HCT116 (cell line): ENCODE measurements at regions not wholly inside any gene's neighbourhood (a gene's known extent, or its start where the extent isn't known, plus 50 kb on each side); places are given as distances from the start of the nearest gene placed in this dataset.

Source experiments
- ATAC-seq: fragments of 200-7000 bp; cut with Tn5 transposase; 2 replicates; pipeline ENCODE4 v1.9.1; 2020; ENCODE audit warnings: mild to moderate bottlenecking, moderate library complexity
- BruUV-seq: library from RNA; stranded (reverse); fragments of 400-500 nt; replicated peaks from 2 replicates; lab custom pipeline; 2021; lab: Mats Ljungman, UMichigan
- CTCF ChIA-PET: fragments of 300-600 bp; sonication (Branson Sonifier 250); formaldehyde crosslinking; loops from one replicate; lab custom pipeline; 2021; ENCODE audit warnings: antibody characterized with exemption; lab: Charles Lee
- POLR2A ChIA-PET: fragments of 300-600, 350-600 bp; sonication (Branson Sonifier 250); formaldehyde crosslinking; loops from one replicate; lab custom pipeline; 2021; ENCODE audit warnings: antibody characterized with exemption; lab: Charles Lee
- RAD21 ChIA-PET, 2 experiments: fragments of 300-600 bp; sonication (Branson Sonifier 250); formaldehyde crosslinking; loops; one replicate each; lab custom pipeline; 2023; ENCODE audit warnings: low total read pairs in 2 of 2; ENCODE audit not compliant: uncharacterized antibody in 2 of 2, unreplicated experiment in 2 of 2, low non-redundant PET in 1 of 2; lab: Charles Lee
- DNase-seq: peaks from one replicate; pipeline ENCODE4 v3.0.0-alpha.2; 2010; ENCODE audit warnings: low read depth, low spot score
- H2AFZ ChIP-seq: fragments of 200-600 bp; shearing (Covaris generic), sonication (generic); 2 replicates; pipeline ENCODE4 v1.6.1; 2017; ENCODE audit warnings: low read depth, mixed run types, mixed read lengths, antibody characterized with exemption, low read length; ENCODE audit not compliant: poor library complexity, severe bottlenecking
- H3K27ac ChIP-seq: 2 replicates; pipeline ENCODE4 v1.5.1; 2012; ENCODE audit warnings: low read depth, low read length
- H3K27me3 ChIP-seq: fragments of 200-600 bp; sonication (generic); 2 replicates; pipeline ENCODE4 v1.6.1; 2016; ENCODE audit warnings: mixed run types, low read length, mixed read lengths; ENCODE audit not compliant: insufficient read depth
- H3K36me3 ChIP-seq, 2 experiments: fragments of 200-500 bp in 1 of 2; fragments of 200-600 bp in 1 of 2; sonication (Bioruptor generic) in 1 of 2; sonication (generic) in 1 of 2; 2 replicates each; pipeline versions ENCODE4 v1.5.1 to v1.6.1; 2014 to 2016; ENCODE audit warnings: low read length in 2 of 2, inconsistent platforms in 1 of 2, mixed read lengths in 1 of 2, mixed run types in 1 of 2; ENCODE audit not compliant: insufficient read depth in 2 of 2, control insufficient read depth in 1 of 2
- H3K4me1 ChIP-seq, 2 experiments: fragments of 200-600 bp in 1 of 2; sonication (generic) in 1 of 2; 2 replicates each; pipeline versions ENCODE4 v1.5.1 to v1.6.1; 2012 to 2017; ENCODE audit warnings: low read length in 2 of 2, inconsistent platforms in 1 of 2, mild to moderate bottlenecking in 1 of 2, mixed read lengths in 1 of 2, mixed run types in 1 of 2, moderate library complexity in 1 of 2; ENCODE audit not compliant: insufficient read depth in 2 of 2, control insufficient read depth in 1 of 2
- H3K4me2 ChIP-seq: fragments of 200-600 bp; sonication (generic); 2 replicates; pipeline ENCODE4 v1.6.1; 2017; ENCODE audit warnings: mixed run types, low read length, mixed read lengths
- H3K4me3 ChIP-seq, 2 experiments: fragments of 200-600 bp in 1 of 2; sonication (generic) in 1 of 2; replicated peaks in 1 of 2; 2 replicates each; pipeline ENCODE4 v1.5.1; 2011 to 2016; ENCODE audit warnings: low read length in 2 of 2, control low read depth in 1 of 2, low read depth in 1 of 2, mild to moderate bottlenecking in 1 of 2, mixed read lengths in 1 of 2, mixed run types in 1 of 2
- H3K79me2 ChIP-seq: fragments of 200-600 bp; sonication (generic); 2 replicates; pipeline ENCODE4 v1.6.1; 2017; ENCODE audit warnings: mild to moderate bottlenecking, mixed run types, low read length, moderate library complexity, mixed read lengths; ENCODE audit not compliant: insufficient read depth
- H3K9ac ChIP-seq: fragments of 200-600 bp; sonication (generic); 2 replicates; pipeline ENCODE4 v1.6.1; 2016; ENCODE audit warnings: low read length, mixed read lengths
- H3K9me2 ChIP-seq: fragments of 200-600 bp; sonication (generic), shearing (Covaris generic); 2 replicates; pipeline ENCODE4 v1.6.1; 2017; ENCODE audit warnings: mixed run types, mild to moderate bottlenecking, moderate library complexity; ENCODE audit not compliant: insufficient read depth
- H3K9me3 ChIP-seq, 2 experiments: fragments of 200-500 bp in 1 of 2; fragments of 200-600 bp in 1 of 2; sonication (Bioruptor generic) in 1 of 2; sonication (generic) in 1 of 2; 2 replicates each; pipeline ENCODE4 v1.6.1; 2014 to 2017; ENCODE audit warnings: low read length in 2 of 2, mixed read lengths in 2 of 2, inconsistent platforms in 1 of 2, low read depth in 1 of 2, mild to moderate bottlenecking in 1 of 2, mixed run types in 1 of 2, moderate library complexity in 1 of 2; ENCODE audit not compliant: control insufficient read depth in 1 of 2, insufficient read depth in 1 of 2
- H4K20me1 ChIP-seq: fragments of 200-600 bp; sonication (generic), shearing (Covaris generic); 2 replicates; pipeline ENCODE4 v1.6.1; 2017; ENCODE audit warnings: mixed run types, mild to moderate bottlenecking, moderate library complexity; ENCODE audit not compliant: insufficient read depth
- ATF3 ChIP-seq: IDR thresholded peaks from 2 replicates; pipeline ENCODE4 v1.6.1; 2012
- CBX3 ChIP-seq: IDR thresholded peaks from 2 replicates; pipeline ENCODE4 v1.6.1; 2012; ENCODE audit warnings: low read depth
- EGR1 ChIP-seq: IDR thresholded peaks from 2 replicates; pipeline ENCODE4 v1.6.1; 2012; ENCODE audit warnings: low read depth
- JUND ChIP-seq: IDR thresholded peaks from 2 replicates; pipeline ENCODE4 v1.6.1; 2012
- POLR2A ChIP-seq: IDR thresholded peaks from 2 replicates; pipeline ENCODE4 v1.7.0; 2011; ENCODE audit warnings: borderline replicate concordance; ENCODE audit not compliant: insufficient read depth, insufficient read length; ENCODE audit errors: extremely low read depth
- POLR2AphosphoS5 ChIP-seq: IDR thresholded peaks from 2 replicates; pipeline ENCODE4 v1.6.1; 2011; ENCODE audit warnings: mild to moderate bottlenecking, low read depth, low read length, moderate library complexity
- REST ChIP-seq: IDR thresholded peaks from 2 replicates; pipeline ENCODE4 v1.6.1; 2012; ENCODE audit warnings: low read depth
- SIN3A ChIP-seq: IDR thresholded peaks from 2 replicates; pipeline ENCODE4 v1.6.1; 2012; ENCODE audit warnings: low read depth
- SP1 ChIP-seq: IDR thresholded peaks from 2 replicates; pipeline ENCODE4 v1.6.1; 2012; ENCODE audit warnings: low read depth
- TCF7L2 ChIP-seq: IDR thresholded peaks from 2 replicates; pipeline ENCODE4 v1.7.0; 2011; ENCODE audit warnings: borderline replicate concordance, inconsistent platforms; ENCODE audit not compliant: insufficient read depth, insufficient read length; ENCODE audit errors: extremely low read depth
- YY1 ChIP-seq: IDR thresholded peaks from 2 replicates; pipeline ENCODE4 v1.6.1; 2011; ENCODE audit warnings: low read length, low read depth, moderate library complexity, mild to moderate bottlenecking; ENCODE audit not compliant: insufficient replicate concordance; ENCODE audit errors: extremely low read depth
- ZBTB33 ChIP-seq: IDR thresholded peaks from 2 replicates; pipeline ENCODE4 v1.6.1; 2011; ENCODE audit warnings: mild to moderate bottlenecking, low read length, moderate library complexity; ENCODE audit not compliant: insufficient replicate concordance; ENCODE audit errors: extremely low read depth
- intact Hi-C: fragments of 100-400 bp; cut with micrococcal nuclease; formaldehyde crosslinking; loops from 2 replicates; pipeline ENCODE4 v1.10.0; 2022

DNA sequence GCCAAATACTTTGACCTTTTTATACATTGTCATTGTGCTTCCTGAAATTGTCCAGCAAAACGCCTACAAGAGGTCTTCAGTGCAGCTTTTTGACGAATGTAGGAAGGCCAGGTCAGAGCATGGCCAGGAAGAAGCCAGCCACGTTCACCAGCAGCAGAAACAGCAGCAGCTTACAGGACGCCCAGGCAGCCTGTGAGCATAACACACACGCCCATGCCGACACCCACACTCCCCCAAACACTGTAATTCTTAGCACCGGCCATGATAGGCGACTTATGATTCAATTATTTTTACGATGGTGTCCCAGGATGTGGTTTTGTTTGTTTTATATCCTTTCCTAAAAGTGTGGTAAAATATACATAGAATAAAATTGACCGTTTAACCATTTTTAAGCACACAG lies 249.1 kb upstream of the SALL3 start:
- TF ChIP-seq JUND (no peak), EGR1 (no peak), TCF7L2 (no peak), REST (no peak), ZBTB33 (no peak), POLR2A (no peak), SP1 (no peak), YY1 (no peak), SIN3A (no peak), ATF3 (no peak), POLR2AphosphoS5 (no peak), CBX3 (no peak)
- Histone ChIP-seq H4K20me1 (no peaks in the 10 kb centered on the region), H3K9me2 (no peaks in the 10 kb centered on the region), H3K36me3 (no peaks in the 10 kb centered on the region), H2AFZ (no peak overlapping the region), H3K27me3 (0 out of 2 replicates have a peak, but pooled peaks cover 3% of the 10 kb centered on the region), H3K79me2 (no peaks in the 10 kb centered on the region), H3K9me3 (no peaks in the 10 kb centered on the region), H3K4me1 (no peaks in the 10 kb centered on the region), H3K9ac (no peak overlapping the region), H3K4me3 (no peak overlapping the region), H3K27ac (no peak overlapping the region), H3K4me2 (no peak overlapping the region)
- CTCF ChIA-PET = no interaction called here
- ATAC-seq (no peak), DNase-seq (no peak)
- RAD21 ChIA-PET = no interaction called here
- no TSS peak for BruUV-seq
- POLR2A ChIA-PET = no interaction called here
- intact Hi-C loops = no loop called here
